Dedifferentiated amniotic fluid mesenchymal stem cell (primary cell): ENCODE measurements at regions not wholly inside any gene's neighbourhood (a gene's known extent, or its start where the extent isn't known, plus 50 kb on each side); places are given as distances from the start of the nearest gene placed in this dataset.

Experiments
- DNase-seq: peaks from one replicate; pipeline ENCODE4 v3.0.0-alpha.2; 2016; ENCODE audit errors: extremely low spot score

- DNase-seq = peak; percentile 20
Observed at GRCh38 chr2:156845806-156846558, 409.8 kb downstream of the GPD2 start.

- no peak for DNase-seq
Observed at GRCh38 chr2:156852210-156852609, 405.3 kb upstream of the GALNT5 start.

- no peak for DNase-seq
Observed at GRCh38 chr2:156852681-156853080, 404.8 kb upstream of the GALNT5 start.

GRCh38 chr2:156864325-156864724, 393.2 kb upstream of the GALNT5 start:
- DNase-seq = no peak

GRCh38 chr2:156864753-156865152, 392.8 kb upstream of the GALNT5 start:
- no peak for DNase-seq

GRCh38 chr2:156867201-156867600, 390.3 kb upstream of the GALNT5 start:
- no peak for DNase-seq

GRCh38 chr2:156874707-156875106, 382.8 kb upstream of the GALNT5 start:
- DNase-seq = no peak

- no peak for DNase-seq
Observed at GRCh38 chr2:156883804-156884203, 373.7 kb upstream of the GALNT5 start.

GRCh38 chr2:156884216-156884615, 373.3 kb upstream of the GALNT5 start:
- DNase-seq = no peak

- no peak for DNase-seq
Observed at GRCh38 chr2:156890529-156891148, 366.9 kb upstream of the GALNT5 start.

GRCh38 chr2:156891609-156892008, 365.9 kb upstream of the GALNT5 start:
- DNase-seq = no peak

- DNase-seq = peak; percentile 57
Observed at GRCh38 chr2:156892467-156893281, 364.8 kb upstream of the GALNT5 start.

GRCh38 chr2:156896294-156896693, 361.2 kb upstream of the GALNT5 start:
- DNase-seq = no peak

- DNase-seq = no peak
Observed at GRCh38 chr2:156897548-156897947, 360.0 kb upstream of the GALNT5 start.

- peak; percentile 50 for DNase-seq
Observed at GRCh38 chr2:156901373-156902031, 356.0 kb upstream of the GALNT5 start.

- DNase-seq = no peak
Observed at GRCh38 chr2:156903335-156903734, 354.2 kb upstream of the GALNT5 start.

- no peak for DNase-seq
Observed at GRCh38 chr2:156907806-156908205, 349.7 kb upstream of the GALNT5 start.

- peak; percentile 58 for DNase-seq
Observed at GRCh38 chr2:156908825-156909224, 348.7 kb upstream of the GALNT5 start.

- DNase-seq = no peak
Observed at GRCh38 chr2:156909983-156910382, 347.5 kb upstream of the GALNT5 start.

- no peak for DNase-seq
Observed at GRCh38 chr2:156915332-156915731, 342.2 kb upstream of the GALNT5 start.

GRCh38 chr2:156918410-156918809, 339.1 kb upstream of the GALNT5 start:
- no peak for DNase-seq

GRCh38 chr2:156930423-156930822, 327.1 kb upstream of the GALNT5 start:
- no peak for DNase-seq
